Fibroblast of the aortic adventitia (primary cell): ENCODE measurements at regions not wholly inside any gene's neighbourhood (a gene's known extent, or its start where the extent isn't known, plus 50 kb on each side); places are given as distances from the start of the nearest gene placed in this dataset.

Experiments used
- DNase-seq: peaks from one replicate; pipeline ENCODE4 v3.0.0-alpha.2; 2010; ENCODE audit warnings: low read depth
- H3K4me3 ChIP-seq: 2 replicates; pipeline ENCODE4 v1.5.1; 2011; ENCODE audit warnings: low read depth, mild to moderate bottlenecking, control low read depth, low read length, moderate library complexity
- CTCF ChIP-seq: IDR thresholded peaks from 2 replicates; pipeline ENCODE4 v1.5.1; 2011; ENCODE audit warnings: mild to moderate bottlenecking, low read length, control low read depth, inconsistent platforms; ENCODE audit not compliant: insufficient read depth

- DNase-seq, result no peak
- no peak for TF ChIP-seq CTCF
- H3K4me3 ChIP-seq, result no peak overlapping the region
Measured at GRCh38 chr9:36781533-36781932, 208.8 kb downstream of the MELK start.
